ENCODE measurements at regions not wholly inside any gene's neighbourhood (a gene's known extent, or its start where the extent isn't known, plus 50 kb on each side); places are given as distances from the start of the nearest gene placed in this dataset.

GRCh38 chr11:116078101-116078591 lies 573.9 kb upstream of the CADM1 start:
- H3K36me3 Mint-ChIP-seq = no peaks in the 10 kb centered on the region
- H3K27me3 Mint-ChIP-seq = peaks cover 14% of the 10 kb centered on the region
- DNase-seq (ENCODE audit: extremely low spot score, unreplicated experiment) = no peak
- H3K4me3 Mint-ChIP-seq = no peak overlapping the region
- TF ChIP-seq, protein P1, sequence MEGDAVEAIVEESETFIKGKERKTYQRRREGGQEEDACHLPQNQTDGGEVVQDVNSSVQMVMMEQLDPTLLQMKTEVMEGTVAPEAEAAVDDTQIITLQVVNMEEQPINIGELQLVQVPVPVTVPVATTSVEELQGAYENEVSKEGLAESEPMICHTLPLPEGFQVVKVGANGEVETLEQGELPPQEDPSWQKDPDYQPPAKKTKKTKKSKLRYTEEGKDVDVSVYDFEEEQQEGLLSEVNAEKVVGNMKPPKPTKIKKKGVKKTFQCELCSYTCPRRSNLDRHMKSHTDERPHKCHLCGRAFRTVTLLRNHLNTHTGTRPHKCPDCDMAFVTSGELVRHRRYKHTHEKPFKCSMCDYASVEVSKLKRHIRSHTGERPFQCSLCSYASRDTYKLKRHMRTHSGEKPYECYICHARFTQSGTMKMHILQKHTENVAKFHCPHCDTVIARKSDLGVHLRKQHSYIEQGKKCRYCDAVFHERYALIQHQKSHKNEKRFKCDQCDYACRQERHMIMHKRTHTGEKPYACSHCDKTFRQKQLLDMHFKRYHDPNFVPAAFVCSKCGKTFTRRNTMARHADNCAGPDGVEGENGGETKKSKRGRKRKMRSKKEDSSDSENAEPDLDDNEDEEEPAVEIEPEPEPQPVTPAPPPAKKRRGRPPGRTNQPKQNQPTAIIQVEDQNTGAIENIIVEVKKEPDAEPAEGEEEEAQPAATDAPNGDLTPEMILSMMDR (conservative IDR thresholded peaks at IDR 0.05) = peak; percentile 74
- H3K4me1 Mint-ChIP-seq (ENCODE audit: unreplicated experiment) = no peaks in the 10 kb centered on the region
- peaks cover 4% of the 10 kb centered on the region for H3K9me3 Mint-ChIP-seq
- no peak overlapping the region for H3K27ac Mint-ChIP-seq

DNA sequence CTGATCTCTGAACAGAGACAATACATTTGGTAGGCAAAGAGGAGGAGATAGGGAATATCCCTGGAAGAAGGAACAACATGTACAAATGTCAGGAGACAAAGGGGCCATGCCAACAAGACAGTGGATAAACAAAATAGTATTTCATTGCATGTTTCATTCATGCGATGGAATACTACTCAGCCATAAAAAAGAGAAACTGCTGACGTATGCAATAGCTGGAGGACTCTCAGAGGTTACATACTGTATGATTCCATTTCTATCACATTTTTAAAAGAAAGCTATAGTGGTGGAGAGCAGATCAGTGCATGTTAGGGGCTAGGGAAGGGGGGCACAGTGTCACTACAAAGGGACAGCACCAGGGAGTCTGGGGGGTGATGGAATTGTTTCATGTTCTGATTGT lies 572.9 kb upstream of the CADM1 start:
- no peak overlapping the region for H3K4me3 Mint-ChIP-seq

GRCh38 chr11:116073854-116074837 lies 569.9 kb upstream of the CADM1 start:
- peaks cover 16% of the 10 kb centered on the region for H3K4me1 Mint-ChIP-seq (ENCODE audit: unreplicated experiment)
- TF ChIP-seq, protein P1 (conservative IDR thresholded peaks at IDR 0.05) = no peak
- H3K9me3 Mint-ChIP-seq = no peaks in the 10 kb centered on the region
- H3K27me3 Mint-ChIP-seq = peaks cover 27% of the 10 kb centered on the region
- no peak for DNase-seq (ENCODE audit: extremely low spot score, unreplicated experiment)
- no peak overlapping the region for H3K4me3 Mint-ChIP-seq
- no peaks in the 10 kb centered on the region for H3K36me3 Mint-ChIP-seq
- no peak overlapping the region for H3K27ac Mint-ChIP-seq

More for the DNA sequence above, 572.9 kb upstream of the CADM1 start:
- H3K9me3 Mint-ChIP-seq = peaks cover 4% of the 10 kb centered on the region
- H3K36me3 Mint-ChIP-seq = no peaks in the 10 kb centered on the region
- no peak for DNase-seq (ENCODE audit: extremely low spot score, unreplicated experiment)
- TF ChIP-seq, protein P1 (conservative IDR thresholded peaks at IDR 0.05) = no peak
- H3K4me1 Mint-ChIP-seq (ENCODE audit: unreplicated experiment) = peaks cover 6% of the 10 kb centered on the region
- H3K27ac Mint-ChIP-seq = no peak overlapping the region
- H3K27me3 Mint-ChIP-seq = peaks cover 9% of the 10 kb centered on the region

- no peaks in the 10 kb centered on the region for H3K36me3 Mint-ChIP-seq
- peaks cover 16% of the 10 kb centered on the region for H3K4me1 Mint-ChIP-seq (ENCODE audit: unreplicated experiment)
- DNase-seq (ENCODE audit: extremely low spot score, unreplicated experiment) = no peak
- no peaks in the 10 kb centered on the region for H3K9me3 Mint-ChIP-seq
- no peak overlapping the region for H3K4me3 Mint-ChIP-seq
- H3K27ac Mint-ChIP-seq = no peak overlapping the region
- peaks cover 27% of the 10 kb centered on the region for H3K27me3 Mint-ChIP-seq
- TF ChIP-seq, protein P1 (conservative IDR thresholded peaks at IDR 0.05) = peak; percentile 64
Observed at GRCh38 chr11:116072601-116073410, 568.6 kb upstream of the CADM1 start.

DNA sequence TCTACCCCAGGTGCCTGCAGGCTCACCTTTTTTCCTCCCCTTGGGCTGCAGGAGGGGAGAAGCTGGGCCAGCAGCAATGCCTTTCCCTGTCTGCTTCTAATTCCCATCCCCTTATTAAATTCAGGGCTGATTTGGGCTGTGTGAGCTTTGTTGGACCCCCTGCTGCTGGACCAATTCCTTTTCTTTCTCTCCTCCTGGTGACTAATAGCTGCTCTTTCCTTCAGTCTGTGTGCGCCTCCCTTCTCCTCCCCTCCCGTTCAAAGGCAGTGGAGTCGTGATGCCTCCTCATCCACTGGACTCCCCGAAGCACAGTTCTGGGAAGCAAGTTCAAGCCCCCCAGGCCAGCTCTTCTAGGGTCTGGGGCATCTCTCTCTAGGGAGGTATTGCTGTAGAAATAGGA lies 567.9 kb upstream of the CADM1 start:
- Mint-ChIP-seq H3K36me3 (no peaks in the 10 kb centered on the region), H3K4me1 (ENCODE audit: unreplicated experiment) (peaks cover 17% of the 10 kb centered on the region), H3K27ac (no peak overlapping the region), H3K9me3 (no peaks in the 10 kb centered on the region), H3K4me3 (no peak overlapping the region), H3K27me3 (peaks cover 24% of the 10 kb centered on the region)
- DNase-seq (ENCODE audit: extremely low spot score, unreplicated experiment) = no peak
- TF ChIP-seq, protein P1 (conservative IDR thresholded peaks at IDR 0.05) = no peak

Measured in type B pancreatic cell (in vitro differentiated cells).